ENCODE measurements at regions not wholly inside any gene's neighbourhood (a gene's known extent, or its start where the extent isn't known, plus 50 kb on each side); places are given as distances from the start of the nearest gene placed in this dataset.

DNA sequence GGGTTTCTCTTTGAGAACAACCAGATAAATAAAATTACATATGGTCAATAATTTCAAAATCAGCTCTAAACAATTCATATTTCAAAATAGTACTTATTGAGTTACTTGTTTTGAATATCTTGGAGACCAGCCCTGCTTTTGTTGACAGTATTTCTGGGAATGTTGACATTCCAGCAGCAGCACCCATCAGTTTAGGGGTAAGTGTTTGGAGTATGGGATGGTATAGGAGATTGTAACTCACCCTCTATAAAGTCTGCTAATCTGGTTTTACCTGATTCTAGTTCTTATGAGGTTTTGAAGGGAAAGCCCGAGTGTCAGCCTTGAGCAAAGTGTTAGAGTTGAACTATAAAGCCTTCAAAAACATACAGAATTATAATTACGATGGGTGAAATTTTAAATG lies 139.2 kb upstream of the ANKRD50 start:
- no peak for TF ChIP-seq CEBPB (IDR thresholded peaks at IDR 0.05; ENCODE audit: low read depth)
- TF ChIP-seq, protein P1, sequence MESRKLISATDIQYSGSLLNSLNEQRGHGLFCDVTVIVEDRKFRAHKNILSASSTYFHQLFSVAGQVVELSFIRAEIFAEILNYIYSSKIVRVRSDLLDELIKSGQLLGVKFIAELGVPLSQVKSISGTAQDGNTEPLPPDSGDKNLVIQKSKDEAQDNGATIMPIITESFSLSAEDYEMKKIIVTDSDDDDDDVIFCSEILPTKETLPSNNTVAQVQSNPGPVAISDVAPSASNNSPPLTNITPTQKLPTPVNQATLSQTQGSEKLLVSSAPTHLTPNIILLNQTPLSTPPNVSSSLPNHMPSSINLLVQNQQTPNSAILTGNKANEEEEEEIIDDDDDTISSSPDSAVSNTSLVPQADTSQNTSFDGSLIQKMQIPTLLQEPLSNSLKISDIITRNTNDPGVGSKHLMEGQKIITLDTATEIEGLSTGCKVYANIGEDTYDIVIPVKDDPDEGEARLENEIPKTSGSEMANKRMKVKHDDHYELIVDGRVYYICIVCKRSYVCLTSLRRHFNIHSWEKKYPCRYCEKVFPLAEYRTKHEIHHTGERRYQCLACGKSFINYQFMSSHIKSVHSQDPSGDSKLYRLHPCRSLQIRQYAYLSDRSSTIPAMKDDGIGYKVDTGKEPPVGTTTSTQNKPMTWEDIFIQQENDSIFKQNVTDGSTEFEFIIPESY (IDR thresholded peaks at IDR 0.05; ENCODE audit: extremely low read depth, insufficient replicate concordance, low read length): no peak
- TF ChIP-seq, protein P2, sequence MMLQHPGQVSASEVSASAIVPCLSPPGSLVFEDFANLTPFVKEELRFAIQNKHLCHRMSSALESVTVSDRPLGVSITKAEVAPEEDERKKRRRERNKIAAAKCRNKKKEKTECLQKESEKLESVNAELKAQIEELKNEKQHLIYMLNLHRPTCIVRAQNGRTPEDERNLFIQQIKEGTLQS (IDR thresholded peaks at IDR 0.05): no peak
- TF ChIP-seq, protein P3, sequence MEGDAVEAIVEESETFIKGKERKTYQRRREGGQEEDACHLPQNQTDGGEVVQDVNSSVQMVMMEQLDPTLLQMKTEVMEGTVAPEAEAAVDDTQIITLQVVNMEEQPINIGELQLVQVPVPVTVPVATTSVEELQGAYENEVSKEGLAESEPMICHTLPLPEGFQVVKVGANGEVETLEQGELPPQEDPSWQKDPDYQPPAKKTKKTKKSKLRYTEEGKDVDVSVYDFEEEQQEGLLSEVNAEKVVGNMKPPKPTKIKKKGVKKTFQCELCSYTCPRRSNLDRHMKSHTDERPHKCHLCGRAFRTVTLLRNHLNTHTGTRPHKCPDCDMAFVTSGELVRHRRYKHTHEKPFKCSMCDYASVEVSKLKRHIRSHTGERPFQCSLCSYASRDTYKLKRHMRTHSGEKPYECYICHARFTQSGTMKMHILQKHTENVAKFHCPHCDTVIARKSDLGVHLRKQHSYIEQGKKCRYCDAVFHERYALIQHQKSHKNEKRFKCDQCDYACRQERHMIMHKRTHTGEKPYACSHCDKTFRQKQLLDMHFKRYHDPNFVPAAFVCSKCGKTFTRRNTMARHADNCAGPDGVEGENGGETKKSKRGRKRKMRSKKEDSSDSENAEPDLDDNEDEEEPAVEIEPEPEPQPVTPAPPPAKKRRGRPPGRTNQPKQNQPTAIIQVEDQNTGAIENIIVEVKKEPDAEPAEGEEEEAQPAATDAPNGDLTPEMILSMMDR (IDR thresholded peaks at IDR 0.05 in 2 of 3, conservative IDR thresholded peaks at IDR 0.05 in 1 of 3; ENCODE audit: borderline replicate concordance in 1 of 3, insufficient read depth in 1 of 3, low read depth in 2 of 3, low read length in 2 of 3): no peak
- TF ChIP-seq TCF7L2 (IDR thresholded peaks at IDR 0.05; ENCODE audit: borderline replicate concordance, extremely low read depth, insufficient read depth, insufficient read length): no peak
- TF ChIP-seq POLR2A (IDR thresholded peaks at IDR 0.05; ENCODE audit: borderline replicate concordance, extremely low read depth, insufficient read depth, insufficient read length): no peak
- TF ChIP-seq, protein P4, sequence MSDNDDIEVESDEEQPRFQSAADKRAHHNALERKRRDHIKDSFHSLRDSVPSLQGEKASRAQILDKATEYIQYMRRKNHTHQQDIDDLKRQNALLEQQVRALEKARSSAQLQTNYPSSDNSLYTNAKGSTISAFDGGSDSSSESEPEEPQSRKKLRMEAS (IDR thresholded peaks at IDR 0.05): no peak
- no peak for TF ChIP-seq SIN3A (IDR thresholded peaks at IDR 0.05; ENCODE audit: low read depth)
- TF ChIP-seq, protein P5, sequence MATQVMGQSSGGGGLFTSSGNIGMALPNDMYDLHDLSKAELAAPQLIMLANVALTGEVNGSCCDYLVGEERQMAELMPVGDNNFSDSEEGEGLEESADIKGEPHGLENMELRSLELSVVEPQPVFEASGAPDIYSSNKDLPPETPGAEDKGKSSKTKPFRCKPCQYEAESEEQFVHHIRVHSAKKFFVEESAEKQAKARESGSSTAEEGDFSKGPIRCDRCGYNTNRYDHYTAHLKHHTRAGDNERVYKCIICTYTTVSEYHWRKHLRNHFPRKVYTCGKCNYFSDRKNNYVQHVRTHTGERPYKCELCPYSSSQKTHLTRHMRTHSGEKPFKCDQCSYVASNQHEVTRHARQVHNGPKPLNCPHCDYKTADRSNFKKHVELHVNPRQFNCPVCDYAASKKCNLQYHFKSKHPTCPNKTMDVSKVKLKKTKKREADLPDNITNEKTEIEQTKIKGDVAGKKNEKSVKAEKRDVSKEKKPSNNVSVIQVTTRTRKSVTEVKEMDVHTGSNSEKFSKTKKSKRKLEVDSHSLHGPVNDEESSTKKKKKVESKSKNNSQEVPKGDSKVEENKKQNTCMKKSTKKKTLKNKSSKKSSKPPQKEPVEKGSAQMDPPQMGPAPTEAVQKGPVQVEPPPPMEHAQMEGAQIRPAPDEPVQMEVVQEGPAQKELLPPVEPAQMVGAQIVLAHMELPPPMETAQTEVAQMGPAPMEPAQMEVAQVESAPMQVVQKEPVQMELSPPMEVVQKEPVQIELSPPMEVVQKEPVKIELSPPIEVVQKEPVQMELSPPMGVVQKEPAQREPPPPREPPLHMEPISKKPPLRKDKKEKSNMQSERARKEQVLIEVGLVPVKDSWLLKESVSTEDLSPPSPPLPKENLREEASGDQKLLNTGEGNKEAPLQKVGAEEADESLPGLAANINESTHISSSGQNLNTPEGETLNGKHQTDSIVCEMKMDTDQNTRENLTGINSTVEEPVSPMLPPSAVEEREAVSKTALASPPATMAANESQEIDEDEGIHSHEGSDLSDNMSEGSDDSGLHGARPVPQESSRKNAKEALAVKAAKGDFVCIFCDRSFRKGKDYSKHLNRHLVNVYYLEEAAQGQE (IDR thresholded peaks at IDR 0.05; ENCODE audit: low read depth): no peak
- no peak for TF ChIP-seq EGR1 (IDR thresholded peaks at IDR 0.05; ENCODE audit: low read depth)
- TF ChIP-seq ZFX (IDR thresholded peaks at IDR 0.05): no peak

Data from HCT116 (cell line).